Common myeloid progenitor, CD34-positive (primary cell): ENCODE measurements at regions not wholly inside any gene's neighbourhood (a gene's known extent, or its start where the extent isn't known, plus 50 kb on each side); places are given as distances from the start of the nearest gene placed in this dataset.
A peak's percentile ranks its signal among the peaks of the same experiment; 100 is the strongest.

ENCODE experiments used
- CTCF ChIA-PET: fragments of 350-600 bp; sonication (Branson Sonifier 250); formaldehyde crosslinking; loops from one replicate; lab custom pipeline; 2021; ENCODE audit warnings: antibody characterized with exemption; lab: Charles Lee
- POLR2A ChIA-PET: fragments of 350-600 bp; sonication (Branson Sonifier 250); formaldehyde crosslinking; loops from one replicate; lab custom pipeline; 2021; ENCODE audit warnings: antibody characterized with exemption; lab: Charles Lee
- DNase-seq, 3 donors: peaks; one replicate each; pipeline versions ENCODE4 v3.0.0 to v3.0.0-alpha.2; 2013
- H3K27ac ChIP-seq, 2 experiments: 1 replicate in 1 of 2; 2 replicates in 1 of 2; pipeline ENCODE4 v1.7.0; 2013; ENCODE audit warnings: inconsistent platforms in 2 of 2, low read length in 2 of 2, mild to moderate bottlenecking in 2 of 2, low read depth in 1 of 2, moderate library complexity in 1 of 2; ENCODE audit not compliant: severe bottlenecking in 2 of 2, insufficient read depth in 1 of 2, poor library complexity in 1 of 2
- H3K27me3 ChIP-seq, 5 experiments: replicated peaks in 2 of 5; 1 replicate in 3 of 5; 2 replicates in 2 of 5; pipeline versions ENCODE4 v1.6.1 to v1.7.0; 2013; ENCODE audit warnings: low read length in 4 of 5, mild to moderate bottlenecking in 2 of 5, moderate library complexity in 2 of 5, inconsistent platforms in 1 of 5; ENCODE audit not compliant: insufficient read depth in 5 of 5, control insufficient read depth in 4 of 5
- H3K36me3 ChIP-seq, 4 experiments: 1 replicate in 2 of 4; 2 replicates in 2 of 4; pipeline versions ENCODE4 v1.6.1 to v1.7.0; 2013; ENCODE audit warnings: low read length in 3 of 4, control low read depth in 1 of 4, mild to moderate bottlenecking in 1 of 4; ENCODE audit not compliant: control insufficient read depth in 4 of 4, insufficient read depth in 4 of 4
- H3K4me1 ChIP-seq, 4 experiments: 1 replicate in 3 of 4; 2 replicates in 1 of 4; pipeline versions ENCODE4 v1.6.1 to v1.7.1; 2013; ENCODE audit warnings: low read length in 3 of 4, mild to moderate bottlenecking in 3 of 4, control low read depth in 1 of 4, inconsistent platforms in 1 of 4, moderate library complexity in 1 of 4; ENCODE audit not compliant: control insufficient read depth in 4 of 4, insufficient read depth in 4 of 4; ENCODE audit errors: control extremely low read depth in 1 of 4
- H3K4me3 ChIP-seq, 7 experiments: 1 replicate in 4 of 7; 2 replicates in 3 of 7; pipeline versions ENCODE4 v1.5.1 to v1.7.0; 2013; ENCODE audit warnings: mild to moderate bottlenecking in 7 of 7, low read length in 6 of 7, moderate library complexity in 6 of 7, inconsistent platforms in 2 of 7, low read depth in 2 of 7, control low read depth in 1 of 7; ENCODE audit not compliant: insufficient read depth in 4 of 7, control insufficient read depth in 1 of 7; ENCODE audit errors: extremely low read depth in 1 of 7
- H3K9me3 ChIP-seq, 5 experiments: 1 replicate in 4 of 5; 2 replicates in 1 of 5; pipeline versions ENCODE4 v1.6.1 to v1.7.1; 2013; ENCODE audit warnings: low read length in 4 of 5, mild to moderate bottlenecking in 2 of 5, inconsistent platforms in 1 of 5, low read depth in 1 of 5, moderate library complexity in 1 of 5; ENCODE audit not compliant: control insufficient read depth in 4 of 5, insufficient read depth in 2 of 5; ENCODE audit errors: control extremely low read depth in 1 of 5
- WGBS: methylation state at CpG from one replicate; pipeline ENCODE4 v1.1.5; 2013; ENCODE audit not compliant: insufficient coverage; 5-methylcytosine and 5-hydroxymethylcytosine counted together

DNA sequence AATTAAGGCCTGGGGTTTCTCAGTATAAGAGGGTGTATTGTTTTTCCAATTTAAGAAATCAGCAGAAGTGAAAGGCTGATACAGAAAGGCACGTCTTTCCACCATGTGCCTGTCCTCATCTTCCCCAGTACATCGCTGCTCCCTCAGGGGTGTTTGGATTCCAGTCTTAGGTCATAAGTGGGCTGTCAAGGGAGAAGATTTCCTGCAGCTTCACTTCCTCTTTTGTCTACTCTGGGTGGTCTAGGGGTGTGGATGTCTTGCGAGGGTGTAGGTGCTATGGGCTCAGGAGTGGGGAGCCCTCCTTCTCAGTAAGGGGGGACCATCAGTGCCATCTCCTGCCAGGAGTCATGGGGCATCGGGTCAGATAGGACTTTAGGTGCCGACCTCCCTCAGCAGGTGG, 999.8 kb upstream of the NCAM2 start:
- Histone ChIP-seq H3K4me1 (peaks cover 0 to 26% (median 9%) of the 10 kb centered on the region in 4 experiments), H3K9me3 (peaks cover 0 to 23% (median 5%) of the 10 kb centered on the region in 5 experiments), H3K27ac (peak overlapping the region; percentile 74 to 82), H3K4me3 (no peak overlapping the region), H3K27me3 (no peaks in the 10 kb centered on the region), H3K36me3 (peaks cover 0 to 4% (median 0%) of the 10 kb centered on the region in 4 experiments)
- POLR2A ChIA-PET: no interaction called here
- 95% methylated on average over 4 of the region's 5 CpGs for WGBS
- CTCF ChIA-PET: no interaction called here
- peak in 2 of 3 donors; percentile 46 to 55 for DNase-seq

DNA sequence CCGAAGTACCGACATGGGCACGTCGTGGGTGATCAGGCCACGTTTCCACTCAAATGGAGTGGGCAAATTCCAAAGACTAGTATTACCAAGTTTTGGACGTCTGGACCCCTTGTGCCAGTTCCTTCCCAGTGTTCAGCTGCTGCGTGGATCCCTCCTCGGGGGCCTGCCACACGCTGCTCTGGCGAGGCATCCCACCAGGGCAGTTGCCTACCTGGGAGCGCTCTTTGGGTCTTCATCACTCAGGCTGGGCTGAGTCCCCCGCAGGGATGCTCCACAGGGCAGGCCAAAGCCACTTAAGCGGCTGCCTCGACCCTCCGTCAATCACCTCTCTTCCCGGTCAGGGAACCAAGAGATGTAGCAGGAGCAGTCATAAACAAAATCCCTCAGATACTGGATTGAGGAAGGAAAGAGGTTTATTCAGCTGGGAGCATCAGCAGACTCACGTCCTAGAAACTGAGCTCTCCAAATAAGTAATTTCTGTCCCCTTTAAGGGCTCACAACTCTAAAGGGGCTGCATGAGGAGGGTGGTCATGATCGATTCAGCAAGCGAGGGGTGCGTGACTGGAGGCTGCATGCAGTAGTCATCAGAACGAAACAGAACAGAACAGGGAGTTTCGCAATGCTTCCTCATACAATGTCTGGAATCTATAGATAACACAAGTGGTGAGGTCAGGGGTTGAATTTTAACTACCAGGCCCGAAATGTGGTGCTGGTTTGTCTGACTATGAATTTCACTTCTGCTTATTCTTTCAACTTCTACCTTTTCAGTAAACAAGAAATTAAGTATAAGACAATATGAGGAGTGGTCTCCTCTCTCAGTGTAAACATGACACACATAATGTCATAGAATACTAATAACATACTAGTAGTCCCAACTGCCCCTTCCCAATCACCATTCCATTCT, 998.6 kb upstream of the NCAM2 start:
- DNase-seq: peak; percentile 69 to 90 (median 87)
- Histone ChIP-seq H3K27me3 (no peaks in the 10 kb centered on the region), H3K4me1 (peaks cover 0 to 24% (median 9%) of the 10 kb centered on the region in 4 experiments), H3K4me3 (peak overlapping the region in 1 of 7 experiments; percentile 21), H3K36me3 (peaks cover 0 to 4% (median 0%) of the 10 kb centered on the region in 4 experiments), H3K9me3 (peaks cover 0 to 23% (median 5%) of the 10 kb centered on the region in 5 experiments), H3K27ac (peak overlapping the region; percentile 74 to 82)
- WGBS: 81% methylated on average over 17 of the region's 23 CpGs
- CTCF ChIA-PET: no interaction called here
- POLR2A ChIA-PET: no interaction called here

DNA sequence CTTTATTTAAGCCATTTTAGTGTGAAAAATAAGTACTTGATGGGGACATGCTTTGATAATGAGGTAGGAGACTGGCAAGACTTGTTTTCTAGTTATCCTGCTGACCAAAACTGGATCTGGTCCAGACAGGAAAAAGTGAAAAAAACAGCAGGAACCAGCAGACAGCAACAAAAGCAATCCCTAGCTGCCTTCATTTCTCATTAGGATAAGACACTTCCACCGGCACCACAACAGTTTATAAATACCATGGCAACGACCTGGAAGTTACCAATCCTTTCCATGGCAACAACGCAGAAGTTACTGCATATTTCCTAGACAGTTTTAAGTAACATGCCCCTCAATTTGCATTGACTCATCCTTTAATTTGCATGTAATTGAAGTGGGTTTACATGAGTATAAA, 993.8 kb upstream of the NCAM2 start:
- H3K36me3 ChIP-seq: no peaks in the 10 kb centered on the region
- CTCF ChIA-PET: no interaction called here
- peaks cover 0 to 5% (median 4%) of the 10 kb centered on the region in 4 experiments for H3K4me1 ChIP-seq
- WGBS: 100% methylated on average over 1 of the region's 3 CpGs
- peaks cover 0 to 3% (median 0%) of the 10 kb centered on the region in 5 experiments for H3K9me3 ChIP-seq
- no peaks in the 10 kb centered on the region for H3K27me3 ChIP-seq
- POLR2A ChIA-PET: no interaction called here
- H3K27ac ChIP-seq: no peak overlapping the region
- no peak overlapping the region for H3K4me3 ChIP-seq
- DNase-seq: peak; percentile 15 to 76 (median 66)

DNA sequence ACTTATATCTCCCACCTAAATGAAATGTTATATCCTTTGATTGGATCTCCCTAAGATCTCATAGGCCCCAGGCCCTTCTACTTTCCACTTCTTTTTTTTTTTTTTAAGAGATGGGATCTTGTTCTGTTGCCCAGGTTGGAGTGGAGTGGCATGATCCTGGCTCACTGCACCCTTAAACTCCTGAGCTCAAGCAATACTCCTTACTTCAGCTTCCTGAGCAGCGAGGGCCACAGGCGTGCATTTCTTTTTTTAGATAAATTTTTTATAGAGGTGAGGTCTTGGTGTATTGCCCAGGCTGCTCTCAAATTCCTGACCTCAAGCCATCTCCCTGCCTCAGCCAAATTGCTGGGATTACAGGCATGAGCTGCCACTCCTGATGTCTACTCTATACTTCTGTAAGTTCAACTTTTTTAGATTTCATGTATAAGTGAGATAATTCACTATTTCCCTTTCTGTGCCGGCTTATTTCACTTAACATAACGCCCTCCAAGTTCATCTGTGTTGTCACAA, 987.5 kb upstream of the NCAM2 start:
- 80% methylated on average over 1 of the region's 4 CpGs for WGBS
- CTCF ChIA-PET: no interaction called here
- H3K36me3 ChIP-seq: no peaks in the 10 kb centered on the region
- H3K27ac ChIP-seq: no peak overlapping the region
- no peaks in the 10 kb centered on the region for H3K27me3 ChIP-seq
- POLR2A ChIA-PET: interaction anchor here (0.6 kb wide), 1 partner anchor 926 kb away, joined by 4 read pairs; no protein-coding TSS in a partner anchor
- no peaks in the 10 kb centered on the region for H3K9me3 ChIP-seq
- no peak overlapping the region for H3K4me3 ChIP-seq
- no peaks in the 10 kb centered on the region for H3K4me1 ChIP-seq
- no peak for DNase-seq

DNA sequence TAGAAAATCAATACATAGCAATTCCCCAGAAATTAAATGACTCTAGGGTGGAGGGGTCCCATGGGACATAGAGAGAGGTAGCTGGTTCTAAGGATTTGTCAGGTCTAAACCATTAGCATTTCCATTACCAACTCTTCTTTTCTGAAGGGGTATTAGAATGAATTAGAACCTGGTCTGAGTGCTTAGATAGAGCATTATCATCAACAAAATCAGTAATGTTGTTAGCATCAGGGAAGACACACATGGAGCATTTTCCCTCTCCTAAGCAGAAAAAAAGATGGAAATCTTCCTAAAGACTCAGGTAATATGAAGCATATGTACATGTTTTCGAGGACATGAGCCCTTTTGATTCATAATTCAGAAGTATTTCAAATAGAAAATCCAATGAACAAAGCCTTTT, 984.4 kb upstream of the NCAM2 start:
- Histone ChIP-seq H3K27ac (no peak overlapping the region), H3K27me3 (no peaks in the 10 kb centered on the region), H3K9me3 (no peaks in the 10 kb centered on the region), H3K36me3 (no peaks in the 10 kb centered on the region), H3K4me3 (no peak overlapping the region), H3K4me1 (no peaks in the 10 kb centered on the region)
- CTCF ChIA-PET: interaction anchor here (1.0 kb wide), 1 partner anchor 12 kb away, joined by 4 read pairs; no protein-coding TSS in a partner anchor
- POLR2A ChIA-PET: no interaction called here
- DNase-seq: no peak
- WGBS: no CpG with 5 or more reads among the region's 1 CpG

DNA sequence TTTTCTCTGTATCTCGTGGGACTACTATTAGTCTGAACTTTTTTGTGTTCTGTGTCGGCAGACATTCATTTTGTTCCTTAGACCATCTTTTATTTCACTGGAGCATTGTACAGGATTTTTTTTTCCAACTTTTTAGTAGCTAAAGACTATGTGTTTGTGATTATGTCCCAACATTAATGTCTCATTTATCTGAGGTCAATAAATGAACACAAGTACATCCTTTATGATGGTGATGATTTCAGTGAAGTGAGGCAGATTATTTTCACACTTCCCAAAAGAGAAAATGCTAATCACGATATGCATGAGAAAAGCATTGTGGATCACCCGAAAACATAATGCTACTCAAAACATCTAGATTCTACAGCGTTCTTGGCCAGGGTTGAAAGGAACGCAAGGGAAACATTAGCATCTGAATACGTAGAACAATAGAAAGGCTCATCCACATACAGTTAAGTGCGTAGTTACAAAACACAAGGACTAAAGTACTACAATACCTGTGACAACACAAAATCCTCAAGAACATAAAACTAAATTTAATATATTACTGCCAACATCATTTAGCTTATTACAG, 981.7 kb upstream of the NCAM2 start:
- no peak for DNase-seq
- no peaks in the 10 kb centered on the region for H3K4me1 ChIP-seq
- no peaks in the 10 kb centered on the region for H3K27me3 ChIP-seq
- WGBS: 98% methylated on average over 6 of the region's 8 CpGs
- no peak overlapping the region for H3K4me3 ChIP-seq
- no peaks in the 10 kb centered on the region for H3K9me3 ChIP-seq
- ChIA-PET CTCF (interaction anchor here (1.0 kb wide), 1 partner anchor 22 kb away, joined by 3 read pairs; no protein-coding TSS in a partner anchor), POLR2A (no interaction called here)
- no peak overlapping the region for H3K27ac ChIP-seq
- H3K36me3 ChIP-seq: no peaks in the 10 kb centered on the region

DNA sequence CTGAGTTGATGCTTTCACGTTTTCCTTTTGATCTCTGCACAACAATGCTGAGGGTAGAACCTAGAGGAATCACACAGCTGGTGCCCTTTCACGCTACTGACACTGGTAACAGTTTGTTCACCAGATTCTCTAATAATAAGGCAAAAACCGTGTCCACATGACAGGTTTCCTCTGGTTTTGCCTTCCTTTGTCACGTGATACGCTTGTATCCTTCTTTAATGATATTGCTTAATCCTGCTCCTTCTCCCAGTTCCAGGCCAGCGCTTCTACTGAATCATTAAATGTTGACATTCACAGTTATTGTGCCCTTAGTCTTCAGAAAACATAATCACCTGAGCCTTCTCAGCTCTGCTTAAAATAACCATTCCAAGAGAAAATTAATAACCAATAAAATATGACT, 978.2 kb upstream of the NCAM2 start:
- Histone ChIP-seq H3K9me3 (no peaks in the 10 kb centered on the region), H3K4me1 (no peaks in the 10 kb centered on the region), H3K4me3 (no peak overlapping the region), H3K27ac (no peak overlapping the region), H3K36me3 (no peaks in the 10 kb centered on the region), H3K27me3 (no peaks in the 10 kb centered on the region)
- POLR2A ChIA-PET: no interaction called here
- DNase-seq: no peak
- CTCF ChIA-PET: no interaction called here
- 99% methylated on average over 6 of the region's 6 CpGs for WGBS
